ENCODE measurements at regions not wholly inside any gene's neighbourhood (a gene's known extent, or its start where the extent isn't known, plus 50 kb on each side); places are given as distances from the start of the nearest gene placed in this dataset.

DNA sequence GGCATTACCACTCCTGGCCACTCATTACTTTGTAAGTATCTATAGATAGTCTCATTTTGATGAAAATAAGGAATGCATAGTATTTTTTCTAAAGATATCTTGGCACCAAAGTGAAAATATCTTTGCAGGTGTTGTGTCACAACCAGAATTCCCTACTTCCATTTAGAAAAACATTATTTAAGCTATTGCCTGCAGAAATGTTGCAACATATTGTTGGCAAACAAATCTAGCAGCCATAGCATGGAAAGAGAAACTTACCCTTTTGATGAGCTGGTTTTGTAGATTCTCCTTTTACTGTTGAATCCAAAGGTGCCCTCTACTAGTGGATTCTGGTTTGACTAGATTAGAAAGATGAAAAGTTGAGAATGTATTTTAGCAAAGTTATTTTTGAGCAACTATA, 138.8 kb downstream of the AREG start:
- TF ChIP-seq, protein P1, sequence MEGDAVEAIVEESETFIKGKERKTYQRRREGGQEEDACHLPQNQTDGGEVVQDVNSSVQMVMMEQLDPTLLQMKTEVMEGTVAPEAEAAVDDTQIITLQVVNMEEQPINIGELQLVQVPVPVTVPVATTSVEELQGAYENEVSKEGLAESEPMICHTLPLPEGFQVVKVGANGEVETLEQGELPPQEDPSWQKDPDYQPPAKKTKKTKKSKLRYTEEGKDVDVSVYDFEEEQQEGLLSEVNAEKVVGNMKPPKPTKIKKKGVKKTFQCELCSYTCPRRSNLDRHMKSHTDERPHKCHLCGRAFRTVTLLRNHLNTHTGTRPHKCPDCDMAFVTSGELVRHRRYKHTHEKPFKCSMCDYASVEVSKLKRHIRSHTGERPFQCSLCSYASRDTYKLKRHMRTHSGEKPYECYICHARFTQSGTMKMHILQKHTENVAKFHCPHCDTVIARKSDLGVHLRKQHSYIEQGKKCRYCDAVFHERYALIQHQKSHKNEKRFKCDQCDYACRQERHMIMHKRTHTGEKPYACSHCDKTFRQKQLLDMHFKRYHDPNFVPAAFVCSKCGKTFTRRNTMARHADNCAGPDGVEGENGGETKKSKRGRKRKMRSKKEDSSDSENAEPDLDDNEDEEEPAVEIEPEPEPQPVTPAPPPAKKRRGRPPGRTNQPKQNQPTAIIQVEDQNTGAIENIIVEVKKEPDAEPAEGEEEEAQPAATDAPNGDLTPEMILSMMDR (IDR thresholded peaks at IDR 0.05) = no peak
- TF ChIP-seq POLR2A (IDR thresholded peaks at IDR 0.05) = no peak

Data from lower leg skin (tissue), 3 donors.